WERI-Rb-1 (cell line): ENCODE measurements at regions not wholly inside any gene's neighbourhood (a gene's known extent, or its start where the extent isn't known, plus 50 kb on each side); places are given as distances from the start of the nearest gene placed in this dataset.

ENCODE experiments used
- DNase-seq: peaks from one replicate; pipeline ENCODE4 v3.0.0-alpha.2; 2020
- H3K27ac ChIP-seq: fragments of 250-450 bp; sonication (Bioruptor Pico); 2 replicates; pipeline ENCODE4 v1.5.1; 2020; ENCODE audit warnings: mild to moderate bottlenecking, moderate library complexity
- H3K27me3 ChIP-seq: fragments of 250-450 bp; sonication (Bioruptor Pico); 2 replicates; pipeline ENCODE4 v1.5.1; 2021; ENCODE audit warnings: mild to moderate bottlenecking, low read depth, moderate library complexity; ENCODE audit not compliant: insufficient read depth, severe bottlenecking
- H3K36me3 ChIP-seq: fragments of 250-450 bp; sonication (Bioruptor Pico); 2 replicates; pipeline ENCODE4 v1.5.1; 2020; ENCODE audit warnings: mild to moderate bottlenecking, moderate library complexity
- H3K4me3 ChIP-seq: 2 replicates; pipeline ENCODE4 v1.5.1; 2011; ENCODE audit warnings: low read depth, mild to moderate bottlenecking, control low read depth, low read length
- H3K9me3 ChIP-seq: fragments of 250-450 bp; sonication (Bioruptor Pico); 2 replicates; pipeline ENCODE4 v1.5.1; 2021; ENCODE audit warnings: mild to moderate bottlenecking, moderate library complexity; ENCODE audit not compliant: severe bottlenecking
- TF ChIP-seq, protein P1 (sequence below): IDR thresholded peaks from 2 replicates; pipeline ENCODE4 v1.5.1; 2011; ENCODE audit warnings: low read depth, mild to moderate bottlenecking, control low read depth, inconsistent platforms, low read length

DNA sequence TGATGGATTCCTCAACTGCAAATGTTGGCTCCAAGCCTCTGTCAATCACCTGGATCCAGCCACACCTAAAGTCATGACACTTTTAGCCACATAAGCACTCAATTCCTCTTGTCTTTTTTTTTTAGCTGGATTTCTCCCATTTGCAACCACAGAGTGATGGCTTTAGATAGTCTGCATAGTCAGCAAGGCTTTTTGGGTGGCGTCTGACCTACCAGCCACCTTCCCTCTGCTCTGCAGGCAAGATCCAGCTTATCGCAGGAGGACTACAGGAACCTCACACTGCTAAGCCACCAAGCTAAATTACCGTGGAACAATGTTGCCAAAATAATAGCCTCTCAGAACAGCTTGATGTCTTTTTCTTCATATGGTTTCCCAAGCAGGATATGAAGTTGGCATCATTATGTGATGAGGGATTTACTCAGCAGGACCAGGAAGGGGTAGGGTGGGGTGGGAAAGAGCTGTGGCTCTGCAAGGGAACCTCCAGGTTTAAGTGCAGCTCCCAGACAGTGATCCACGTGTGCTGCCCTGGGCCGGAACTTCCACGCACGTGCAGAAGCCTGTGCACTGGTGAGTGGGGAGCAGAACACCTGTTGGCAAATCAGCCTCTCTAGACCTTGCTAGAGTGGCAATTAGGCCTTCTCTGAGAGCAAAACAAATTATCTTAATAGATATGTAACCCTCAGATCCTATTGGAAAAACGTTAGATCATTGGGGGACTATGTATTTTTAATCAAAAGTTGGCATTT lies 170.6 kb upstream of the NCK2 start:
- Histone ChIP-seq H3K27ac (no peak overlapping the region), H3K4me3 (no peak overlapping the region), H3K27me3 (no peaks in the 10 kb centered on the region), H3K9me3 (no peaks in the 10 kb centered on the region), H3K36me3 (no peaks in the 10 kb centered on the region)
- no peak for DNase-seq
- TF ChIP-seq, protein P1, sequence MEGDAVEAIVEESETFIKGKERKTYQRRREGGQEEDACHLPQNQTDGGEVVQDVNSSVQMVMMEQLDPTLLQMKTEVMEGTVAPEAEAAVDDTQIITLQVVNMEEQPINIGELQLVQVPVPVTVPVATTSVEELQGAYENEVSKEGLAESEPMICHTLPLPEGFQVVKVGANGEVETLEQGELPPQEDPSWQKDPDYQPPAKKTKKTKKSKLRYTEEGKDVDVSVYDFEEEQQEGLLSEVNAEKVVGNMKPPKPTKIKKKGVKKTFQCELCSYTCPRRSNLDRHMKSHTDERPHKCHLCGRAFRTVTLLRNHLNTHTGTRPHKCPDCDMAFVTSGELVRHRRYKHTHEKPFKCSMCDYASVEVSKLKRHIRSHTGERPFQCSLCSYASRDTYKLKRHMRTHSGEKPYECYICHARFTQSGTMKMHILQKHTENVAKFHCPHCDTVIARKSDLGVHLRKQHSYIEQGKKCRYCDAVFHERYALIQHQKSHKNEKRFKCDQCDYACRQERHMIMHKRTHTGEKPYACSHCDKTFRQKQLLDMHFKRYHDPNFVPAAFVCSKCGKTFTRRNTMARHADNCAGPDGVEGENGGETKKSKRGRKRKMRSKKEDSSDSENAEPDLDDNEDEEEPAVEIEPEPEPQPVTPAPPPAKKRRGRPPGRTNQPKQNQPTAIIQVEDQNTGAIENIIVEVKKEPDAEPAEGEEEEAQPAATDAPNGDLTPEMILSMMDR: no peak

DNA sequence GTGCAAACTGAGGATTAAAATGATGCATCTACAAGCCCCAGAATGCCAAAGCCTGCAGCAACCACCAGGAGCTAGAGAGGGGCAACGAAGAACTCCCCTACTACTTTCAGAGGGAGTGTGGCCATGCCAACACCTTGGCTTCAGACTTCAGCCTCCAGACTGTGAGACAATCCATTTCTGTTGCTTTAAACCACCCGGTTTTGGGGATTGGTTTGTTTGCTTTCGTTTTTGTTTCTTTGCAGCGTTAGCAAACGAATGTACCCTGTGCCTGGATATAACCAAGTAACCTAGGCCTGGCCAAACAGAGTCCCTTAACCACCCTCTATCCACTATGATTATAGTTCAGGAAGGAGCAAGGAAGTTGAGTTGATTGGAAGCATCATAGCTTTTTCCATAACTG lies 171.2 kb upstream of the NCK2 start:
- Histone ChIP-seq H3K36me3 (no peaks in the 10 kb centered on the region), H3K27ac (no peak overlapping the region), H3K27me3 (no peaks in the 10 kb centered on the region), H3K9me3 (no peaks in the 10 kb centered on the region), H3K4me3 (no peak overlapping the region)
- no peak for DNase-seq
- TF ChIP-seq, protein P1: no peak

DNA sequence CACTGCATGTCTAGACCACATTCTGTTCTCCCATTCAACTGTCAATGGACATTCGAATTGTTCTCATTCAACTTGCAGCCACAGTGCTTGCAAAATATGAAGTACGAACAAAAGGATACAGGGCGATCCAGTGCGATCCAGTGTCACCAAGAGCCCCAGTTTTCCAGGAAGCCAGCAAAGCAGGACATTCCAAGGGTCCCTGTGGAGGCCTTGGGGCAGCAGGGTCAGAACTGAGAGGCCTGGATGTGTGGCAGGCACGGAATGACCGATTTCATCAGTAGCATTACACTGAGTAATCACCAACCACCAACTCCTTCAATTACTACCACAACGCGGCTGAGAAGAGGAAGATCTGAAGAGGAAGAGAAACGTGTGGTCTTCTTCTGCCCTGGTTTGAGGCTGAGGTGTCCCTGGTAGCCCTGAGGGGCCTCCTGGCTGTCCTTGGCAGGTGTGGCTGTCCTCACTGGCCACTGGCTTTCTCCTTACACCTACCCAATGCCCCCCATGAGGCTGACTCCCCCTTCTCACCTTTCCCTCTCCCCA lies 172.7 kb upstream of the FHL2 start:
- H3K36me3 ChIP-seq: no peaks in the 10 kb centered on the region
- TF ChIP-seq, protein P1: no peak
- H3K4me3 ChIP-seq: no peak overlapping the region
- H3K9me3 ChIP-seq: no peaks in the 10 kb centered on the region
- H3K27ac ChIP-seq: no peak overlapping the region
- no peak for DNase-seq
- H3K27me3 ChIP-seq: no peaks in the 10 kb centered on the region

DNA sequence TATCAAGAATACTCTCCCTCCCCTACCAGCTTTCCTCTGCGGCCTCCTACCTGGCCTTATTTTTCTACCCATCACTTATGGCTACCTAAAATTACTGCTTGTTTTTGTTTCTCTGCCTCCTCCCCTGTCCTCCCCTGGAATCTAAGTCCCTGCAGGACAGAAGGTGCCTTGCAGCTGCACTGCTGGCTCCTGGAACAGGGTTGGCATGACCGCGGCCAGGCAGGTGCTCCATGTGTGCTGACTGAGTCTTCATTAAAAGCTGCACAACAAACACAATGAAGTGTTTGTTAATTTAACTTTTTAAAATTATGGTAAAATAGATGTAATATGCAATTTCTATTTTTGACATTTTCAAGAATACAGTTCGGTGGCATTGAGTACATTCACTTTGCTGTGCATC lies 171.9 kb upstream of the FHL2 start:
- no peak overlapping the region for H3K27ac ChIP-seq
- no peak for DNase-seq
- no peaks in the 10 kb centered on the region for H3K36me3 ChIP-seq
- H3K27me3 ChIP-seq: no peaks in the 10 kb centered on the region
- no peak overlapping the region for H3K4me3 ChIP-seq
- no peaks in the 10 kb centered on the region for H3K9me3 ChIP-seq
- TF ChIP-seq, protein P1: no peak

DNA sequence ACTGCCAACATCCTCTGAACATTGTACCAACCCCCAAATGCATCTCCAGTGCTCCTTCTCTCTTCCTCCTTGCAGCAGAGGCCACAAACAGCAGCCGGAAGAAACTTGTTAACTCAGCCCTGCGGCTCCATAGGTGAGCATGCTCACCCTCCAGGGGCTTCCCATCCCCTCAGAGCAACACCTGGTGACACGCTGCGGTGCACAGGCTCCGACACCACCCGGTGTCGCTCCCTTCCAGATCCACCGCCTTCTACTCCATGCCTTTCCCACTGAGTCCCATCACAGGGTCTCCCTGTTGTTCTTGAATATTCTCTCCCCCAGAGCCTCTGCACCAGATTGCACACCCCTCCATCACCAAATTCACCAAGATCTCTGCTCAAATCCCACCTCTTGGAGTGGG lies 171.5 kb upstream of the FHL2 start:
- no peak for DNase-seq
- Histone ChIP-seq H3K4me3 (no peak overlapping the region), H3K36me3 (no peaks in the 10 kb centered on the region), H3K9me3 (no peaks in the 10 kb centered on the region), H3K27me3 (no peaks in the 10 kb centered on the region), H3K27ac (no peak overlapping the region)
- TF ChIP-seq, protein P1: no peak

DNA sequence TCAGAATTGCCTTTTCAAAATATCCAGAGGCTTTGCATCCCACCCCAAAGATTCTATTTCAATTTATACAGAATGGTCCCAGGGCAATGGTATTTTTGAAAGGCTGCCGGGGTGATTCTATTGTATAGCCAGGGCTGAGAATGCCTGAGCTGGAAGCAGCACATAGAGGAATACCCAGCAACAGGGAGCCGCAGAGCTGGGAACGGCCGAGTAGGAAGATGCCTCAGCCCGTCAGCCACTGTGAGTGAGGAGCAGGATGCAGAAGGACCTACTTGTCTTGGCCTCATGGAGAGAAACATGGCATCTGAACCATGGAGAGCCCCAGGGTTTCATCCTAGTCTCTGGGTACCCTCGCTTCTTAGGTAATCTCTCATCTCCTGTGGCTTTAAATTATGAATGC lies 170.8 kb upstream of the FHL2 start:
- Histone ChIP-seq H3K27me3 (no peaks in the 10 kb centered on the region), H3K9me3 (no peaks in the 10 kb centered on the region), H3K27ac (no peak overlapping the region), H3K4me3 (no peak overlapping the region), H3K36me3 (no peaks in the 10 kb centered on the region)
- TF ChIP-seq, protein P1: no peak
- DNase-seq: no peak
